ENCODE measurements at regions not wholly inside any gene's neighbourhood (a gene's known extent, or its start where the extent isn't known, plus 50 kb on each side); places are given as distances from the start of the nearest gene placed in this dataset.

DNA sequence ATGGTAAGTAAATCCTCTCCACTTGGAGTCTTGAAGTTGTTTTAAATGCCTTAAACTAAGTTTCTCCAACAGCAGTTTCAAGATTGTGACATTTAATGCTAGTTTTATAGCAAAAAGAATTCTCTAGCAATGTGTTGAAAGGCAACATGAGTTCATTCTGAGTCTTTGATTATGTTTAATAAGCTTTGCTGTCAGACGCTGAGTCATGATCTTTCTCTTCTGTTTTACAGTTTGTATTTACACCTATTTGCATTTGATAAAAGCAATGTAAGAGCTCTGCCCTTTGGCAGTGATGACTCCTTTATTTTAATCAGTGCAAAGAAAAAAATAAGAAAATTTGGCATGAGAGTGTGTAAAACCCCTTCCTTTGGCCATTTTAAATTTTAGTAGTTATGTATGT, 497.7 kb downstream of the STK39 start:
- Histone ChIP-seq H3K9me3 (ENCODE audit: low read length) (no peaks in the 10 kb centered on the region), H3K4me1 (ENCODE audit: insufficient read depth, low read length, poor library complexity, severe bottlenecking) (no peaks in the 10 kb centered on the region), H4K20me1 (ENCODE audit: insufficient read depth, low read length) (no peaks in the 10 kb centered on the region), H2AFZ (ENCODE audit: low read length) (no peak overlapping the region), H3K4me3 (ENCODE audit: low read depth, low read length, poor library complexity, severe bottlenecking) (no peak overlapping the region), H3K4me2 (ENCODE audit: low read length) (no peak overlapping the region), H3K9me2 (ENCODE audit: insufficient read depth, low read length) (no peaks in the 10 kb centered on the region), H3K36me3 (ENCODE audit: insufficient read depth, low read length) (no peaks in the 10 kb centered on the region), H3K79me2 (ENCODE audit: insufficient read depth, low read depth, low read length) (no peaks in the 10 kb centered on the region), H3K27ac (ENCODE audit: low read depth, low read length, poor library complexity, severe bottlenecking) (no peak overlapping the region)
- no peak for TF ChIP-seq EZH2phosphoT487 (IDR thresholded peaks at IDR 0.05; ENCODE audit: borderline replicate concordance, low read depth, low read length)
- no peak for TF ChIP-seq CTCF (conservative IDR thresholded peaks at IDR 0.05; ENCODE audit: low read length)
- CTCF ChIA-PET (ENCODE audit: unreplicated experiment), result no interaction called here
- DNase-seq (ENCODE audit: low spot score), result no peak
- POLR2A ChIA-PET, result interaction anchor here (0.7 kb wide), 1 partner anchor 412 kb away, joined by 3 read pairs; no protein-coding TSS in a partner anchor
- intact Hi-C loops (cut with micrococcal nuclease; ENCODE audit: unreplicated experiment), result no loop called here
- no TSS peak for BruUV-seq (replicated peaks)

DNA sequence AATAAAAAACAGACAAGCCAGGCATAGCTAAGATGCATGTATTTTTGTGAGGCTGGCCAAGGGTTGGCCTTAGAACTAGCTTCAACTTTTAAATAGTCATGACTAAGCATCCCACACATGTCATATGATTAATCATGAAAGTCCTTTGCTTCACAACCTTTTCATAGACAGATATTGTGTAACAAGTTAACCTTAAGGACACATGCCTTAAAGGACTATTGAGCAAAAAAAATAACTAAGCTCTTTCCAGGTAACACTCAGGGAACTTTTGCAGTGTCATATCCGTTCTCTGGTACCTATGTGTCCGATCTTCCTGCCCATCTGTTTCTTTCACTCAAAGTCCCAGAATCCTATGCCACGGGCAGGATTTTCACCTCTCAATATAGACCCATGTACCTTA, 498.4 kb downstream of the STK39 start:
- no peak for TF ChIP-seq CTCF (conservative IDR thresholded peaks at IDR 0.05; ENCODE audit: low read length)
- TF ChIP-seq EZH2phosphoT487 (IDR thresholded peaks at IDR 0.05; ENCODE audit: borderline replicate concordance, low read depth, low read length), result no peak

GRCh38 chr2:167748536-167748935, 498.9 kb downstream of the STK39 start:
- H3K4me3 ChIP-seq (ENCODE audit: low read depth, low read length, poor library complexity, severe bottlenecking), result no peak overlapping the region
- H3K9me3 ChIP-seq (ENCODE audit: low read length), result no peaks in the 10 kb centered on the region
- no peak overlapping the region for H3K4me2 ChIP-seq (ENCODE audit: low read length)
- TF ChIP-seq CTCF (conservative IDR thresholded peaks at IDR 0.05; ENCODE audit: low read length), result no peak
- TF ChIP-seq EZH2phosphoT487 (IDR thresholded peaks at IDR 0.05; ENCODE audit: borderline replicate concordance, low read depth, low read length), result no peak
- ChIA-PET CTCF (ENCODE audit: unreplicated experiment) (no interaction called here), POLR2A (no interaction called here)
- no peaks in the 10 kb centered on the region for H3K36me3 ChIP-seq (ENCODE audit: insufficient read depth, low read length)
- no TSS peak for BruUV-seq (replicated peaks)
- no peaks in the 10 kb centered on the region for H3K4me1 ChIP-seq (ENCODE audit: insufficient read depth, low read length, poor library complexity, severe bottlenecking)
- H2AFZ ChIP-seq (ENCODE audit: low read length), result no peak overlapping the region
- no peaks in the 10 kb centered on the region for H3K9me2 ChIP-seq (ENCODE audit: insufficient read depth, low read length)
- no peak overlapping the region for H3K27ac ChIP-seq (ENCODE audit: low read depth, low read length, poor library complexity, severe bottlenecking)
- H4K20me1 ChIP-seq (ENCODE audit: insufficient read depth, low read length), result no peaks in the 10 kb centered on the region
- no peak for DNase-seq (ENCODE audit: low spot score)
- H3K79me2 ChIP-seq (ENCODE audit: insufficient read depth, low read depth, low read length), result no peaks in the 10 kb centered on the region
- intact Hi-C loops (cut with micrococcal nuclease; ENCODE audit: unreplicated experiment), result no loop called here

More for the DNA sequence above, 498.4 kb downstream of the STK39 start:
- ChIA-PET POLR2A (no interaction called here), CTCF (ENCODE audit: unreplicated experiment) (no interaction called here)
- Histone ChIP-seq H3K9me3 (ENCODE audit: low read length) (no peaks in the 10 kb centered on the region), H3K4me3 (ENCODE audit: low read depth, low read length, poor library complexity, severe bottlenecking) (no peak overlapping the region), H3K4me2 (ENCODE audit: low read length) (no peak overlapping the region), H3K27ac (ENCODE audit: low read depth, low read length, poor library complexity, severe bottlenecking) (no peak overlapping the region), H3K9me2 (ENCODE audit: insufficient read depth, low read length) (no peaks in the 10 kb centered on the region), H3K36me3 (ENCODE audit: insufficient read depth, low read length) (no peaks in the 10 kb centered on the region), H4K20me1 (ENCODE audit: insufficient read depth, low read length) (no peaks in the 10 kb centered on the region), H2AFZ (ENCODE audit: low read length) (no peak overlapping the region), H3K4me1 (ENCODE audit: insufficient read depth, low read length, poor library complexity, severe bottlenecking) (no peaks in the 10 kb centered on the region), H3K79me2 (ENCODE audit: insufficient read depth, low read depth, low read length) (no peaks in the 10 kb centered on the region)
- no TSS peak for BruUV-seq (replicated peaks)
- intact Hi-C loops (cut with micrococcal nuclease; ENCODE audit: unreplicated experiment), result no loop called here
- no peak for DNase-seq (ENCODE audit: low spot score)
